GM12865 (cell line): ENCODE measurements at regions not wholly inside any gene's neighbourhood (a gene's known extent, or its start where the extent isn't known, plus 50 kb on each side); places are given as distances from the start of the nearest gene placed in this dataset.

Experiments used
- DNase-seq: peaks from one replicate; pipeline ENCODE4 v3.0.0; 2010; ENCODE audit warnings: low read depth
- H3K4me3 ChIP-seq: 2 replicates; pipeline ENCODE4 v1.5.1; 2011; ENCODE audit warnings: mild to moderate bottlenecking, low read depth, low read length, control low read depth
- TF ChIP-seq, protein P1 (sequence below): IDR thresholded peaks from 2 replicates; pipeline ENCODE4 v1.5.1; 2011; ENCODE audit warnings: low read length, control low read depth, low read depth, inconsistent platforms; ENCODE audit not compliant: insufficient read depth; ENCODE audit errors: missing control alignments

DNA sequence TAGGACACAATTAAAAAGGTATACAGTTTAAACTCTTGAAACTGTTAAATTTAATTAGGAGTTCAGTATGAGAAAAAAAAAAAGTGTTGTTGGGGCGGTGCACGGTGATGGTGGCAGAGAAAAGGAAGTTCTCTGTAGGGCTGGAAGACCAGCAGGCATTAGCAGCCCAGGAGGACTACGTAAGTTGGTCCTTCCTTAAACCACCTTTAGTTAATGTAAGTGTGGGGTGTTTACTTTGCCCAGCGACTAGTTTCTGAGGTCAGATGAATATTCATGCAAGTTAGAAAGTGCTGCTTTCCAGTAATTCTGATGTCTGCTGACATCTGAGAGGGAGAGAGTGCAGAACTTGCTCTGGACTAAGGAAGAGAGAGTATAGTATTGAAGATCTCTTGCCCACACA lies 54.9 kb downstream of the NKX2-1 start:
- no peak for DNase-seq
- TF ChIP-seq, protein P1, sequence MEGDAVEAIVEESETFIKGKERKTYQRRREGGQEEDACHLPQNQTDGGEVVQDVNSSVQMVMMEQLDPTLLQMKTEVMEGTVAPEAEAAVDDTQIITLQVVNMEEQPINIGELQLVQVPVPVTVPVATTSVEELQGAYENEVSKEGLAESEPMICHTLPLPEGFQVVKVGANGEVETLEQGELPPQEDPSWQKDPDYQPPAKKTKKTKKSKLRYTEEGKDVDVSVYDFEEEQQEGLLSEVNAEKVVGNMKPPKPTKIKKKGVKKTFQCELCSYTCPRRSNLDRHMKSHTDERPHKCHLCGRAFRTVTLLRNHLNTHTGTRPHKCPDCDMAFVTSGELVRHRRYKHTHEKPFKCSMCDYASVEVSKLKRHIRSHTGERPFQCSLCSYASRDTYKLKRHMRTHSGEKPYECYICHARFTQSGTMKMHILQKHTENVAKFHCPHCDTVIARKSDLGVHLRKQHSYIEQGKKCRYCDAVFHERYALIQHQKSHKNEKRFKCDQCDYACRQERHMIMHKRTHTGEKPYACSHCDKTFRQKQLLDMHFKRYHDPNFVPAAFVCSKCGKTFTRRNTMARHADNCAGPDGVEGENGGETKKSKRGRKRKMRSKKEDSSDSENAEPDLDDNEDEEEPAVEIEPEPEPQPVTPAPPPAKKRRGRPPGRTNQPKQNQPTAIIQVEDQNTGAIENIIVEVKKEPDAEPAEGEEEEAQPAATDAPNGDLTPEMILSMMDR: no peak
- H3K4me3 ChIP-seq: no peak overlapping the region

DNA sequence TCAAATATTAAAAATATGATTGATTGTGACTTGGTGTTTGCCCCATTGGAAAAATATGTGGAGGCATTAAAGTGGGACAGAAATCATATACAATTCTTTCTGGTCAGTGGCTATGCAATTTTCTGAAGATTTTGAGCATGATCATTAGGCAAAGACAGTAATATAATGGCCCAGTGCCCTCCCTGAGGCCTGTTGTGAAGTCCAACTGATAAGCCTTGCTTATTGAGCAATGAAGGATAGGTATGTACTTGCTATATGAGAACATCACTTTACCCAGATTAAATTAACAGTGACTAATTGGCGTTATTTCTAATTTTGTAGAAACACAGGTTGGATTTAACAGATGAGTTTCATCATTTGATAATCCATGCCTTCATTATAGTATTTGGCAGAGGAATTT lies 57.1 kb downstream of the NKX2-1 start:
- TF ChIP-seq, protein P1: no peak
- no peak overlapping the region for H3K4me3 ChIP-seq
- DNase-seq: no peak

DNA sequence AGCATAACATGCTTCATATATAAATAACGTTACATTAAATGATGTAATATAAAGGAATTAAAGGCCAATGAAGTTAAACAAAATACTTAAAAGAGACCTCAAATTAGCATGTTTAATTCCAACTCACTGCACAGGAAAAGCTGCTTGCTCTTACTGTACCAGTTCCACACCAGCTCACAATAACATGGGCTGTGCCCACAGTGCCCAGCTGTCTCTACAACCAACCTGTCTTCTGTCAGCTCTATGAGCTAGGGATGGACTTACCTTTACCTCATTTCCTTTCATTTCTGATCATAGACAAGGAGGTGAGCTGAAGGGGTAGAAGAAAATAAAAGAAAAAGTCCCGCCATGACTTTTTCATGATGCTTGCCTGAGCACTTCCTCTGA lies 64.8 kb downstream of the NKX2-1 start:
- no peak for DNase-seq
- TF ChIP-seq, protein P1: no peak
- H3K4me3 ChIP-seq: no peak overlapping the region

DNA sequence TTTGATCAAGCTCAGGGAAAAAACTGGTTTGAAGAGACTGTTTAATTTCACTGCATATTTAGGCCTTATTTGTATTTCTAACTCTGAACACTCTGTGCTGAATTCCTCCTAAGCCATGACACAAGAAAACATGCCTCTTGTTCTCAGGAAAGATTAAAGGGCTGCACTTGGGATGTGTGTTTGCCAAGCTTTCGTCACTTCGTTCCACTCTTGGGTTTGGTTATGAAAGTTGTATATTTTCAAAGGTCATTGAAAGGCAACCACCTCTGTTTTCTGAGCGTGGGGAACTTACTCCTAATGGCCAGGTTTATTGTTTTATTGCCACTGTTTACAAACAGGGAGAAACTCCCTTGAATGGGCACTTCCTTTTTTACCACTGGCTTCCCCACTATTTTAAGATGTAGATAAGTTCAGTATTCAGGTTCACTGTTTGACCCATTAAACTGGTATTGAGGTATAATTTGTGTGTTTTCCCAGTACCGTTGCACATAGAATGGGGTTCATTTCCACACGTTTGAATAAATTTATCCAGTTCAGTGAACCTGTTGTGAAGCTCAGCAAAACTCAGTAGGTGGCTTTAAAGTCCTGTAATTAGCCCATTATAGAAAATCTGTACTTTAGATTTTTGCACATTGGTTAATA lies 65.3 kb downstream of the NKX2-1 start:
- no peak overlapping the region for H3K4me3 ChIP-seq
- TF ChIP-seq, protein P1: no peak
- DNase-seq: no peak

DNA sequence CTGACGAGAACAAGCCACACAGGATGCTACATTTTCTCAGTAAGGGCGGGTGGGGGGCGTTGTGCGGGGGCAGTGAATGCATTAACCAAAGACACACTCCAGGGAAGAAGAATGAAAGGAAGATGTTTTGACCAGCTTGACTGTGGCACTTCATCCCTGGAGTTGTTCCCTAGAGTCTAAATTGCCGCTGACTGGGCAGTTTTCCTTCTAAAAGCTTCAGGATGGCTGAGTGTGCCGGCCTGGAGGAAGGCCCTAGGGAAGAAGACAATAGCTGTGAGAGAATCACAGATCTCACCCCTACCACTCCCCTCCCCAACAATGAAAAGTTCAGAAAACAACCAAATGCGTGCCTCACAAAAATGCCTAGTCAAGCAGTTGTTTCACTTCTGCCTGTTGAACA lies 67.2 kb downstream of the NKX2-1 start:
- H3K4me3 ChIP-seq: no peak overlapping the region
- TF ChIP-seq, protein P1: no peak
- DNase-seq: no peak

DNA sequence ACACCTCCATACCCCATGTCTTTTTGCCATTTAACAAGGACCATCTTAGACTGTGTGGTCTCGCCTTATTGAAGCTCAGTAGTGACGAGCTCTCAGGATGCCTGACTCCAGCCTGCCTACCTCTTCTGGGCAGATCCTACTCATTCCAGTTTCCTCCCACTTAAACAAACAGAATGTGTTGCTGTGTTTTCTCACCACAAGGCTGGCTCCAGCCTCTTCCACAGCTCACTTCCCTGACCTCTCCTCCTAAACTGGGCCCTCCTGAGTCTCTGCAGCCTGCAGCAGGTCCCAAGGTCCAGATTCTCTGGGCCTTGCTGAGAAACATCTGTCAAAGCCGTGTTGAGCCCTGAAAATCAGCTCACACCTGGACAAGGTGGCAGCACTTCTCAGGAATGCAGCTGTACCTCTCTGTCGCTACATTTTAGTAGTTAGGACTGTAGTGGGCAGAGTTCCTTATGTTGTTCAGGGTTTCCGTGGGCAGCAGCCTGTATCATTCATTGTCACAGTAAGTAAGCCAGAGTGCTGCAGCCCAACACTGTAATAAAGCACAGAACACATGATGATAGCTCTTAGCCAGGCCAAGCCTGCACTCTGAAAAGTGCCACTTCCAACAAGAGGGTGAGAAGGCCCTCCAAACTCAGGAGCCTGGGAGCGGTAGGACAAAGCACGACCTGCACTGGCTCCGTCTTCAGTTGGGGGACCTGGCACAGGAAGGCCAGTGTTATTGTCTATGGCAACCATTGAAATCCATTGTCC lies 68.5 kb downstream of the NKX2-1 start:
- H3K4me3 ChIP-seq: no peak overlapping the region
- no peak for DNase-seq
- TF ChIP-seq, protein P1: no peak
